Psoas muscle (tissue), 7 donors: ENCODE measurements at regions not wholly inside any gene's neighbourhood (a gene's known extent, or its start where the extent isn't known, plus 50 kb on each side); places are given as distances from the start of the nearest gene placed in this dataset.

Experiments
- ATAC-seq, 4 donors: fragments of 200-7000 bp; cut with Tn5 transposase; one replicate each; pipeline ENCODE4 v1.9.1; 2020; ENCODE audit warnings: moderate library complexity in 3 of 4, mild to moderate bottlenecking in 2 of 4
- DNase-seq, 2 donors: peaks; one replicate each; pipeline ENCODE4 v3.0.0-alpha.2; 2020
- H3K27ac ChIP-seq: fragments of 200-600 bp; one replicate; pipeline ENCODE4 v1.8.0; 2022
- H3K27me3 ChIP-seq, 3 donors: fragments of 200-600 bp in 1 of 3; one replicate each; pipeline versions ENCODE4 v1.6.1 to v1.8.0; 2013 to 2022; ENCODE audit warnings: low read length in 2 of 3, mild to moderate bottlenecking in 2 of 3, moderate library complexity in 1 of 3; ENCODE audit not compliant: insufficient read depth in 3 of 3
- H3K36me3 ChIP-seq, 2 donors: fragments of 200-600 bp in 1 of 2; one replicate each; pipeline versions ENCODE4 v1.6.1 to v1.8.0; 2013 to 2022; ENCODE audit warnings: low read depth in 1 of 2, mild to moderate bottlenecking in 1 of 2, moderate library complexity in 1 of 2; ENCODE audit not compliant: insufficient read depth in 1 of 2
- H3K4me1 ChIP-seq: fragments of 200-600 bp; one replicate; pipeline ENCODE4 v1.8.0; 2022
- H3K4me3 ChIP-seq: fragments of 200-600 bp; one replicate; pipeline ENCODE4 v1.8.0; 2022; ENCODE audit warnings: mild to moderate bottlenecking
- H3K9me3 ChIP-seq: fragments of 200-600 bp; one replicate; pipeline ENCODE4 v1.8.0; 2022
- CTCF ChIP-seq: fragments of 200-600 bp; IDR thresholded peaks from one replicate; pipeline ENCODE4 v1.8.0; 2022; ENCODE audit warnings: antibody characterized with exemption
- WGBS, 3 donors: extraction: QIAGEN DNeasy Blood & Tissue Kit; methylation state at CpG; one replicate each; pipeline versions ENCODE4 v1.1.6 to v1.1.7; 2013; 5-methylcytosine and 5-hydroxymethylcytosine counted together
- intact Hi-C, 2 donors: fragments of 100-400 bp; cut with DNase I; formaldehyde crosslinking; loops; one replicate each; pipeline versions ENCODE4 v1.11.0 to v1.14.2; 2022
- donor health status: healthy with polysubstance abuse.
- donor health status: DM: no; HTN: no; CAD: no; lungs with moderate emphysema.
- donor health status: Bipolar disorder and iron deficiency.
- donor health status: healthy.
- donor health status: DM: yes; HTN: yes; CAD: no.
- donor health status: DM: no; HTN: no; CAD: no.
- donor health status: DM: yes; HTN: yes; CAD: no.

- 94 to 100% (median 100%) methylated on average over 1 of the region's 1 CpG for WGBS, 3 donors
- Histone ChIP-seq H3K27ac (no peak overlapping the region), H3K4me3 (no peak overlapping the region), H3K27me3 (peaks cover 0 to 4% (median 1%) of the 10 kb centered on the region in 3 donors), H3K9me3 (no peaks in the 10 kb centered on the region), H3K36me3 (no peaks in the 10 kb centered on the region), H3K4me1 (no peaks in the 10 kb centered on the region)
- DNase-seq: no peak
- intact Hi-C loops: loop anchor here in 1 of 2 donors (10.0 kb wide), 1 partner anchor 731 kb away; the partner anchor contains the start of gene DAB1
- no peak for ATAC-seq
- TF ChIP-seq CTCF: no peak
Observed at GRCh38 chr1:58156124-58156468, 390.4 kb downstream of the OMA1 start.

- Histone ChIP-seq H3K27me3 (peaks cover 0 to 4% (median 1%) of the 10 kb centered on the region in 3 donors), H3K4me3 (no peak overlapping the region), H3K4me1 (no peaks in the 10 kb centered on the region), H3K27ac (no peak overlapping the region), H3K9me3 (no peaks in the 10 kb centered on the region), H3K36me3 (no peaks in the 10 kb centered on the region)
- 29 to 60% (median 48%) methylated on average over 7 of the region's 7 CpGs for WGBS, 3 donors
- ATAC-seq: peak in 3 of 4 donors; percentile 48 to 75 (median 65)
- TF ChIP-seq CTCF: peak; percentile 32
- no peak for DNase-seq
- intact Hi-C loops: loop anchor here in 1 of 2 donors (10.0 kb wide), 1 partner anchor 731 kb away; the partner anchor contains the start of gene DAB1
Observed at GRCh38 chr1:58155418-58156123, 391.0 kb downstream of the OMA1 start.

- no peak overlapping the region for H3K4me3 ChIP-seq
- H3K4me1 ChIP-seq: no peaks in the 10 kb centered on the region
- no peaks in the 10 kb centered on the region for H3K36me3 ChIP-seq
- peaks cover 0 to 4% (median 1%) of the 10 kb centered on the region in 3 donors for H3K27me3 ChIP-seq
- H3K27ac ChIP-seq: no peak overlapping the region
- intact Hi-C loops: loop anchor here in 1 of 2 donors (10.0 kb wide), 1 partner anchor 729 kb away; the partner anchor contains the start of gene DAB1
- DNase-seq (no peak), ATAC-seq (no peak)
- WGBS, 3 donors: 86 to 93% (median 90%) methylated on average over 2 of the region's 2 CpGs
- TF ChIP-seq CTCF: no peak
- no peaks in the 10 kb centered on the region for H3K9me3 ChIP-seq
Observed at GRCh38 chr1:58154256-58154655, 392.3 kb downstream of the OMA1 start.

DNA sequence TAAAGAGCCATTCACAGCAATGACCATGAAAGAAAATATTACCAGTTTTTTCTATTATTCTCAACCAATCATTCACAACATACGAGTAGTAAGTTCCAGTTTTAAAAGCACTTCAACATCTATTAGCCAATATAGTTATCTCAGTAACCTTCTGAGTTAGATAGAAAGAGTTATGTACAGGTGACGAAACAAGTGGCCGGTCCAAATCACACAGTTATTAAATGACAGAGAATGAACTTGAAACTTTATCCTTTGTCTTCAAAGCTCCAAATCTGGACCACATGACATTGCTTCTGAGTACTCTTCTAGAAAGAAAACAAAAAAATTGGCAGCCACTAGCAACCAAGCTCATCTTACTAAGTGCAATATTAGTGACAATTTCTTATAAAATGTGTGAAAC, 393.8 kb downstream of the OMA1 start:
- 50 to 78% (median 52%) methylated on average over 3 of the region's 3 CpGs for WGBS, 3 donors
- Histone ChIP-seq H3K9me3 (no peaks in the 10 kb centered on the region), H3K36me3 (no peaks in the 10 kb centered on the region), H3K27ac (no peak overlapping the region), H3K4me3 (no peak overlapping the region), H3K27me3 (peaks cover 0 to 4% (median 1%) of the 10 kb centered on the region in 3 donors), H3K4me1 (no peaks in the 10 kb centered on the region)
- DNase-seq (no peak), ATAC-seq (no peak)
- intact Hi-C loops: loop anchor here in 1 of 2 donors (10.0 kb wide), 1 partner anchor 728 kb away; the partner anchor contains the start of gene DAB1
- no peak for TF ChIP-seq CTCF
